H1 (cell line): ENCODE measurements at regions not wholly inside any gene's neighbourhood (a gene's known extent, or its start where the extent isn't known, plus 50 kb on each side); places are given as distances from the start of the nearest gene placed in this dataset.

Experiments used
- ATF3 ChIP-seq: IDR thresholded peaks from 2 replicates; pipeline ENCODE4 v1.6.1; 2011; ENCODE audit warnings: low read depth, mild to moderate bottlenecking, low read length; ENCODE audit not compliant: insufficient read depth
- CHD2 ChIP-seq: IDR thresholded peaks from 2 replicates; pipeline ENCODE4 v1.6.1; 2012; ENCODE audit warnings: low read length, improper control_type of control experiment
- PHF8 ChIP-seq: fragments of 200-600 bp; sonication (generic); conservative IDR thresholded peaks from 2 replicates; pipeline ENCODE4 v1.7.1; 2012; ENCODE audit warnings: low read depth, mild to moderate bottlenecking, inconsistent platforms, low read length, moderate library complexity
- POLR2AphosphoS5 ChIP-seq: IDR thresholded peaks from 2 replicates; pipeline ENCODE4 v1.6.1; 2011; ENCODE audit warnings: low read depth, low read length
- RAD21 ChIP-seq, 2 experiments: IDR thresholded peaks in 1 of 2; conservative IDR thresholded peaks in 1 of 2; 2 replicates each; pipeline ENCODE4 v1.6.1; 2011; ENCODE audit warnings: low read depth in 2 of 2, low read length in 2 of 2, improper control_type of control experiment in 1 of 2, inconsistent platforms in 1 of 2, mild to moderate bottlenecking in 1 of 2, moderate library complexity in 1 of 2
- RXRA ChIP-seq: IDR thresholded peaks from 2 replicates; pipeline ENCODE4 v1.6.1; 2011; ENCODE audit warnings: low read depth, mild to moderate bottlenecking, low read length, moderate library complexity; ENCODE audit not compliant: insufficient read depth
- SUZ12 ChIP-seq: fragments of 200-600 bp; sonication (generic); IDR thresholded peaks from 2 replicates; pipeline ENCODE4 v1.6.1; 2012; ENCODE audit warnings: mild to moderate bottlenecking, inconsistent platforms, low read length, moderate library complexity, mixed read lengths

- no peak for TF ChIP-seq PHF8
- TF ChIP-seq SUZ12: no peak
- no peak for TF ChIP-seq RXRA
- TF ChIP-seq CHD2: no peak
- no peak for TF ChIP-seq POLR2AphosphoS5
- TF ChIP-seq RAD21 (IDR thresholded peaks at IDR 0.05 in 1 of 2, conservative IDR thresholded peaks at IDR 0.05 in 1 of 2; ENCODE audit: low read depth in 2 of 2, low read length in 2 of 2): no peak
- TF ChIP-seq ATF3: no peak
Measured at GRCh38 chr11:106474274-106474673, 396.8 kb downstream of the AASDHPPT start.
